ENCODE measurements at regions not wholly inside any gene's neighbourhood (a gene's known extent, or its start where the extent isn't known, plus 50 kb on each side); places are given as distances from the start of the nearest gene placed in this dataset.

DNA sequence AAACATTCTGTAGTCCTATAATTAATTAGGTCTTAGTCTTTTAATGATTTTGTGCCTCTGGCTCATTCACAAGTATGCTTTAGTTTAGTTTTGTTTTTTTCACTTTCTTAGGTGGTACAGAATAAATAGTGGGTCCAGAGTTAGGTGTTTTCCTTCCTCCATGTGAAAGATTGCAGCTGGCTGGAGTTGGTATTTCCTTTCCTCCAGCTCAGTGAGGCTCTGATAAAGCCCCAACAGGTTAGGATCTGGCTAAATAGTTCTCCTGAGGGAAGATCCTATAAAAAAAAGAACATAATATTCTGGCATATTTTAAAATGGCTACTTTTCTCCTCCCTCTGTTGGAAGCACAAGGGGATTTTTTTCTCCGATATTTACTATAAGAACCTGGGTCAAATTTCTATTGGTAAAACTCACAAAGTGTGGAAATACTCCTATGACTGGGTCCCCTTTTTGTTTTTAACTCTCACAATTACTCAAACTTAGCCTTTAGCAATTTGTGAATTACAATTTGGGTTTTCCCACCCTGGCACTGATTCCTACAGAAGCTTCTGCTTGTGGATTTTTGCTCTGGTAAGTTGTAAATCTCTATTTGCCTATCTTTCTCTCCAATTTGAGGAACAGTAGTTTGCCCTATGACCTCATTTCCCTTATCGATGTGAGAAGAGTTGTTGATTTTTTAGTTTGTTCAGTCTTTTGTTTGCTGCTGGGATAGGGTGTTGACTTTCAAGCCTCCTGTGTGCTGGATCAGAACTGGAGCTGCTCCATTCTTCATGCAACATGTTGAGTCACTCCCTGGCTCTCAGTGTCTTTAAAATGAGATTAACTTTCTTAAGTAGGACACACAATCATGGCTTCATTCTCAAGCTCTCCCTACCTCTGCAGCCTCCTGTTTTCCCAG lies 500.9 kb downstream of the RNF144A start:
- no peaks in the 10 kb centered on the region for H3K79me2 ChIP-seq (ENCODE audit: insufficient read depth, low read length)
- Mint-ChIP-seq H3K27me3 (ENCODE audit: low read depth) (no peaks in the 10 kb centered on the region), H3K4me3 (no peak overlapping the region), H3K27ac (no peak overlapping the region), H3K9me3 (peaks cover 0 to 3% of the 10 kb centered on the region in 2 experiments; a peak in 2 of 5 replicates), H3K4me1 (peaks cover 5 to 6% of the 10 kb centered on the region in 2 experiments; a peak in 3 of 4 replicates), H3K36me3 (ENCODE audit: insufficient read depth in 1 of 3, low read depth in 3 of 3) (peaks cover 0 to 2% (median 0%) of the 10 kb centered on the region in 3 experiments; a peak in 2 of 7 replicates)
- DNase-seq, result no peak
- H2BK12ac ChIP-seq (ENCODE audit: insufficient read length, low read depth, low read length), result no peak overlapping the region
- no peak overlapping the region for H3K4ac ChIP-seq (ENCODE audit: low read depth, low read length)
- no peak overlapping the region for H2BK5ac ChIP-seq (ENCODE audit: insufficient read length, low read length)
- no peak overlapping the region for H2BK120ac ChIP-seq (ENCODE audit: low read depth, low read length, poor library complexity, severe bottlenecking)
- no peak overlapping the region for H3K4me2 ChIP-seq (ENCODE audit: insufficient read depth, insufficient read length, low read length)
- no peak overlapping the region for H2AK5ac ChIP-seq (ENCODE audit: insufficient read length, low read length)
- no peak overlapping the region for H3T11ph ChIP-seq (ENCODE audit: low read length)
- no peaks in the 10 kb centered on the region for H4K20me1 ChIP-seq (ENCODE audit: control insufficient read depth, insufficient read depth, insufficient read length)
- no peak overlapping the region for H3K27ac ChIP-seq (ENCODE audit: insufficient read length, low read depth, low read length)
- no peak overlapping the region for H3K23ac ChIP-seq (ENCODE audit: insufficient read length, low read depth, low read length)
- no peaks in the 10 kb centered on the region for H3K79me1 ChIP-seq (ENCODE audit: insufficient read depth, low read depth, low read length, poor library complexity, severe bottlenecking)
- no peak overlapping the region for H4K8ac ChIP-seq (replicated peaks; ENCODE audit: insufficient read length, low read depth, low read length)
- WGBS (ENCODE audit: extremely low coverage, insufficient read length, low lambda C conversion rate), result no CpG with 5 or more reads among the region's 2 CpGs
- TF ChIP-seq, protein P1, sequence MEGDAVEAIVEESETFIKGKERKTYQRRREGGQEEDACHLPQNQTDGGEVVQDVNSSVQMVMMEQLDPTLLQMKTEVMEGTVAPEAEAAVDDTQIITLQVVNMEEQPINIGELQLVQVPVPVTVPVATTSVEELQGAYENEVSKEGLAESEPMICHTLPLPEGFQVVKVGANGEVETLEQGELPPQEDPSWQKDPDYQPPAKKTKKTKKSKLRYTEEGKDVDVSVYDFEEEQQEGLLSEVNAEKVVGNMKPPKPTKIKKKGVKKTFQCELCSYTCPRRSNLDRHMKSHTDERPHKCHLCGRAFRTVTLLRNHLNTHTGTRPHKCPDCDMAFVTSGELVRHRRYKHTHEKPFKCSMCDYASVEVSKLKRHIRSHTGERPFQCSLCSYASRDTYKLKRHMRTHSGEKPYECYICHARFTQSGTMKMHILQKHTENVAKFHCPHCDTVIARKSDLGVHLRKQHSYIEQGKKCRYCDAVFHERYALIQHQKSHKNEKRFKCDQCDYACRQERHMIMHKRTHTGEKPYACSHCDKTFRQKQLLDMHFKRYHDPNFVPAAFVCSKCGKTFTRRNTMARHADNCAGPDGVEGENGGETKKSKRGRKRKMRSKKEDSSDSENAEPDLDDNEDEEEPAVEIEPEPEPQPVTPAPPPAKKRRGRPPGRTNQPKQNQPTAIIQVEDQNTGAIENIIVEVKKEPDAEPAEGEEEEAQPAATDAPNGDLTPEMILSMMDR (conservative IDR thresholded peaks at IDR 0.05), result no peak
- no peak overlapping the region for H3K56ac ChIP-seq (ENCODE audit: insufficient read length, low read depth, low read length)
- H3K23me2 ChIP-seq (ENCODE audit: insufficient read length, low read depth, low read length, poor library complexity, severe bottlenecking), result no peaks in the 10 kb centered on the region
- no peak overlapping the region for H3K9ac ChIP-seq (ENCODE audit: extremely low read depth, insufficient read length, low read length)
- H4K91ac ChIP-seq (ENCODE audit: insufficient read length, low read depth, low read length), result no peak overlapping the region
- no peaks in the 10 kb centered on the region for H3K4me1 ChIP-seq (ENCODE audit: insufficient read depth, low read length)
- no peak overlapping the region for H3K18ac ChIP-seq (ENCODE audit: insufficient read length, low read depth, low read length)
- H2BK15ac ChIP-seq (ENCODE audit: low read depth, low read length), result no peak overlapping the region
- no peak overlapping the region for H3K14ac ChIP-seq (ENCODE audit: insufficient read depth, low read length)
- H4K5ac ChIP-seq (ENCODE audit: insufficient read length, low read depth, low read length), result no peak overlapping the region
- no peak overlapping the region for H2AFZ ChIP-seq (ENCODE audit: low read length)
- H3K27me3 ChIP-seq (ENCODE audit: insufficient read depth, low read length), result no peaks in the 10 kb centered on the region
- H2BK20ac ChIP-seq (ENCODE audit: low read depth, low read length, poor library complexity, severe bottlenecking), result no peak overlapping the region
- H3K9me3 ChIP-seq (ENCODE audit: control insufficient read depth, low read depth, low read length), result no peaks in the 10 kb centered on the region

Data from H9 (cell line).